CD4-positive, alpha-beta T cell treated with Interleukin-1 beta for 1 hour (primary cell): ENCODE measurements at regions not wholly inside any gene's neighbourhood (a gene's known extent, or its start where the extent isn't known, plus 50 kb on each side); places are given as distances from the start of the nearest gene placed in this dataset.
A peak's percentile ranks its signal among the peaks of the same experiment; 100 is the strongest.

Source experiments
- DNase-seq, 2 donors: peaks; one replicate each; pipeline ENCODE4 v3.0.0-alpha.2; 2020 to 2022

GRCh38 chr12:124426594-124427555 lies 132.0 kb downstream of the RFLNA start:
- DNase-seq: no peak

GRCh38 chr12:124425667-124426066 lies 130.8 kb downstream of the RFLNA start:
- DNase-seq: no peak

- DNase-seq: no peak
These were observed 129.6 kb downstream of the RFLNA start for GRCh38 chr12:124424516-124424905.

GRCh38 chr12:124423761-124424515 lies 129.0 kb downstream of the RFLNA start:
- DNase-seq: peak; percentile 31 to 61

GRCh38 chr12:124422570-124423523 lies 128.0 kb downstream of the RFLNA start:
- no peak for DNase-seq

GRCh38 chr12:124422142-124422569 lies 127.3 kb downstream of the RFLNA start:
- no peak for DNase-seq

GRCh38 chr12:124420996-124421674 lies 126.2 kb downstream of the RFLNA start:
- no peak for DNase-seq

GRCh38 chr12:124420041-124420995 lies 125.4 kb downstream of the RFLNA start:
- DNase-seq: no peak

- no peak for DNase-seq
These were observed 124.6 kb downstream of the RFLNA start for GRCh38 chr12:124419292-124420040.

- no peak for DNase-seq
These were observed 123.9 kb downstream of the RFLNA start for GRCh38 chr12:124418791-124419190.

- DNase-seq: no peak
These were observed 123.3 kb downstream of the RFLNA start for GRCh38 chr12:124418156-124418555.

- DNase-seq: no peak
These were observed 121.9 kb downstream of the RFLNA start for GRCh38 chr12:124416516-124417395.

GRCh38 chr12:124415064-124415463 lies 120.2 kb downstream of the RFLNA start:
- DNase-seq: no peak

GRCh38 chr12:124413915-124414314 lies 119.0 kb downstream of the RFLNA start:
- DNase-seq: no peak

GRCh38 chr12:124413401-124413800 lies 118.5 kb downstream of the RFLNA start:
- DNase-seq: no peak

- DNase-seq: no peak
These were observed 117.7 kb downstream of the RFLNA start for GRCh38 chr12:124412646-124413015.

GRCh38 chr12:124411953-124412645 lies 117.2 kb downstream of the RFLNA start:
- DNase-seq: no peak

GRCh38 chr12:124411281-124411878 lies 116.5 kb downstream of the RFLNA start:
- DNase-seq: no peak
